ENCODE measurements at regions not wholly inside any gene's neighbourhood (a gene's known extent, or its start where the extent isn't known, plus 50 kb on each side); places are given as distances from the start of the nearest gene placed in this dataset.
"Not testable (repeated sequence)": the region's sequence is repeated elsewhere in the genome, so short reads cannot be mapped to it uniquely, and the experiment has no call there.

GRCh38 chr3:177878192-177878591, 658.0 kb upstream of the KCNMB2 start:
- DNase-seq, result peak; percentile 47

- DNase-seq, result peak; percentile 32
Observed at GRCh38 chr3:177878957-177879356, 657.3 kb upstream of the KCNMB2 start.

- DNase-seq, result peak; percentile 17
Observed at GRCh38 chr3:177881351-177881750, 654.9 kb upstream of the KCNMB2 start.

GRCh38 chr3:177882124-177882648, 654.0 kb upstream of the KCNMB2 start:
- no peak for DNase-seq

GRCh38 chr3:177883091-177883490, 653.1 kb upstream of the KCNMB2 start:
- DNase-seq, result no peak

GRCh38 chr3:177883957-177884356, 652.3 kb upstream of the KCNMB2 start:
- no peak for DNase-seq

- no peak for DNase-seq
Observed at GRCh38 chr3:177885063-177885462, 651.2 kb upstream of the KCNMB2 start.

GRCh38 chr3:177886501-177886900, 649.7 kb upstream of the KCNMB2 start:
- no peak for DNase-seq

- no peak for DNase-seq
Observed at GRCh38 chr3:177887475-177887874, 648.8 kb upstream of the KCNMB2 start.

- peak; percentile 66 for DNase-seq
Observed at GRCh38 chr3:177889161-177889560, 647.1 kb upstream of the KCNMB2 start.

GRCh38 chr3:177889652-177890358, 646.4 kb upstream of the KCNMB2 start:
- DNase-seq, result no peak

GRCh38 chr3:177890359-177890683, 645.9 kb upstream of the KCNMB2 start:
- DNase-seq, result no peak

- DNase-seq, result not testable (repeated sequence)
Observed at GRCh38 chr3:177891569-177891968, 644.7 kb upstream of the KCNMB2 start.

- DNase-seq, result peak; percentile 35
Observed at GRCh38 chr3:177893331-177893730, 642.9 kb upstream of the KCNMB2 start.

GRCh38 chr3:177894081-177894728, 642.0 kb upstream of the KCNMB2 start:
- peak; percentile 32 for DNase-seq

- no peak for DNase-seq
Observed at GRCh38 chr3:177898185-177898584, 638.1 kb upstream of the KCNMB2 start.

GRCh38 chr3:177899275-177900067, 636.8 kb upstream of the KCNMB2 start:
- no peak for DNase-seq

- no peak for DNase-seq
Observed at GRCh38 chr3:177902876-177903275, 633.4 kb upstream of the KCNMB2 start.

GRCh38 chr3:177904621-177905020, 631.6 kb upstream of the KCNMB2 start:
- peak; percentile 85 for DNase-seq

GRCh38 chr3:177905173-177906125, 630.8 kb upstream of the KCNMB2 start:
- DNase-seq, result peak; percentile 93

GRCh38 chr3:177906126-177906511, 630.1 kb upstream of the KCNMB2 start:
- DNase-seq, result peak; percentile 94

GRCh38 chr3:177906578-177907229, 629.5 kb upstream of the KCNMB2 start:
- peak; percentile 69 for DNase-seq

Measured in fibroblast of skin of back (primary cell).